Sigmoid colon (tissue), 6 donors: ENCODE measurements at regions not wholly inside any gene's neighbourhood (a gene's known extent, or its start where the extent isn't known, plus 50 kb on each side); places are given as distances from the start of the nearest gene placed in this dataset.
A peak's percentile ranks its signal among the peaks of the same experiment; 100 is the strongest.

Experiments used
- DNase-seq: peaks from one replicate; pipeline ENCODE4 v3.0.0-alpha.2; 2019
- H3K27ac ChIP-seq, 4 donors: fragments of 200-600 bp; sonication (generic); one replicate each; pipeline ENCODE4 v1.5.1; 2016 to 2019; ENCODE audit warnings: mild to moderate bottlenecking in 1 of 4
- H3K27me3 ChIP-seq, 3 donors: fragments of 200-600 bp; sonication (generic); one replicate each; pipeline ENCODE4 v1.5.1; 2019; ENCODE audit warnings: mild to moderate bottlenecking in 1 of 3
- H3K36me3 ChIP-seq, 4 donors: fragments of 200-600 bp; sonication (generic); one replicate each; pipeline ENCODE4 v1.5.1; 2016 to 2019
- H3K4me1 ChIP-seq, 4 donors: fragments of 200-600 bp; sonication (generic); one replicate each; pipeline ENCODE4 v1.5.1; 2017 to 2019
- H3K4me3 ChIP-seq, 4 donors: fragments of 200-600 bp; sonication (generic); one replicate each; pipeline ENCODE4 v1.5.1; 2017 to 2019; ENCODE audit warnings: mild to moderate bottlenecking in 2 of 4, moderate library complexity in 1 of 4
- H3K9me3 ChIP-seq, 4 donors: fragments of 200-600 bp in 3 of 4; sonication (generic) in 3 of 4; one replicate each; pipeline versions ENCODE4 v1.5.1 to v1.6.1; 2013 to 2019
- CTCF ChIP-seq, 4 experiments: fragments of 450-650 bp in 3 of 4; fragments of 200-600 bp in 1 of 4; IDR thresholded peaks; one replicate each; pipeline ENCODE4 v1.5.1; 2016 to 2019; ENCODE audit warnings: antibody characterized with exemption in 4 of 4, mild to moderate bottlenecking in 3 of 4, moderate library complexity in 2 of 4
- EP300 ChIP-seq, 4 donors: sonication (generic); formaldehyde crosslinking; IDR thresholded peaks; one replicate each; pipeline ENCODE4 v1.6.1; 2017; ENCODE audit warnings: antibody characterized with exemption in 4 of 4
- POLR2A ChIP-seq, 2 donors: fragments of 450-650 bp; IDR thresholded peaks; one replicate each; pipeline ENCODE4 v1.6.1; 2016; ENCODE audit warnings: antibody characterized with exemption in 2 of 2, mild to moderate bottlenecking in 2 of 2, moderate library complexity in 2 of 2
- POLR2AphosphoS5 ChIP-seq, 4 donors: sonication (generic); formaldehyde crosslinking; IDR thresholded peaks; one replicate each; pipeline ENCODE4 v1.6.1; 2017; ENCODE audit warnings: antibody characterized with exemption in 4 of 4
- WGBS, 2 donors: extraction: QIAGEN DNeasy Blood & Tissue Kit; methylation state at CpG; one replicate each; pipeline ENCODE4 v1.1.7; 2013; 5-methylcytosine and 5-hydroxymethylcytosine counted together
- intact Hi-C: fragments of 100-400 bp; cut with DNase I; formaldehyde crosslinking; loops from one replicate; pipeline ENCODE4 v1.15.1; 2023
- donor health status: healthy with polysubstance abuse.
- donor health status: healthy.

- intact Hi-C loops: no loop called here
- TF ChIP-seq POLR2AphosphoS5 (IDR thresholded peaks at IDR 0.05): no peak
- TF ChIP-seq CTCF (IDR thresholded peaks at IDR 0.05): no peak
- no peak for TF ChIP-seq EP300 (IDR thresholded peaks at IDR 0.05)
- no peak for TF ChIP-seq POLR2A (IDR thresholded peaks at IDR 0.05)
- Histone ChIP-seq H3K9me3 (no peaks in the 10 kb centered on the region), H3K27ac (no peak overlapping the region), H3K4me1 (peaks cover 0 to 6% (median 0%) of the 10 kb centered on the region in 4 donors), H3K27me3 (no peaks in the 10 kb centered on the region), H3K36me3 (no peaks in the 10 kb centered on the region), H3K4me3 (no peak overlapping the region)
- peak; percentile 46 for DNase-seq
- 91 to 94% methylated on average over 18 of the region's 18 CpGs for whole genome bisulfite sequencing, 2 donors
These were observed 290.5 kb upstream of the HS6ST1 start for GRCh38 chr2:128608921-128609880.

- whole genome bisulfite sequencing, 2 donors: 92 to 93% methylated on average over 9 of the region's 9 CpGs
- TF ChIP-seq EP300 (IDR thresholded peaks at IDR 0.05) (no peak), CTCF (IDR thresholded peaks at IDR 0.05) (no peak), POLR2AphosphoS5 (IDR thresholded peaks at IDR 0.05) (no peak), POLR2A (IDR thresholded peaks at IDR 0.05) (no peak)
- Histone ChIP-seq H3K27ac (no peak overlapping the region), H3K36me3 (no peaks in the 10 kb centered on the region), H3K4me3 (no peak overlapping the region), H3K9me3 (no peaks in the 10 kb centered on the region), H3K4me1 (peaks cover 0 to 6% (median 0%) of the 10 kb centered on the region in 4 donors), H3K27me3 (no peaks in the 10 kb centered on the region)
- intact Hi-C loops: no loop called here
- DNase-seq: peak; percentile 37
These were observed 291.8 kb upstream of the HS6ST1 start for GRCh38 chr2:128610496-128610895.

- Histone ChIP-seq H3K4me1 (peaks cover 0 to 6% (median 0%) of the 10 kb centered on the region in 4 donors), H3K27me3 (no peaks in the 10 kb centered on the region), H3K27ac (no peak overlapping the region), H3K36me3 (no peaks in the 10 kb centered on the region), H3K9me3 (no peaks in the 10 kb centered on the region), H3K4me3 (no peak overlapping the region)
- intact Hi-C loops: no loop called here
- TF ChIP-seq POLR2AphosphoS5 (IDR thresholded peaks at IDR 0.05): no peak
- TF ChIP-seq POLR2A (IDR thresholded peaks at IDR 0.05): no peak
- no peak for TF ChIP-seq CTCF (IDR thresholded peaks at IDR 0.05)
- TF ChIP-seq EP300 (IDR thresholded peaks at IDR 0.05): no peak
- WGBS, 2 donors: 77 to 86% methylated on average over 8 of the region's 8 CpGs
- DNase-seq: peak; percentile 37
These were observed 293.0 kb upstream of the HS6ST1 start for GRCh38 chr2:128611421-128612320.

- no peaks in the 10 kb centered on the region for H3K27me3 ChIP-seq
- H3K27ac ChIP-seq: no peak overlapping the region
- H3K4me1 ChIP-seq: peaks cover 0 to 6% (median 0%) of the 10 kb centered on the region in 4 donors
- no peak overlapping the region for H3K4me3 ChIP-seq
- H3K9me3 ChIP-seq: no peaks in the 10 kb centered on the region
- intact Hi-C loops: no loop called here
- TF ChIP-seq POLR2A (IDR thresholded peaks at IDR 0.05) (no peak), EP300 (IDR thresholded peaks at IDR 0.05) (no peak), CTCF (IDR thresholded peaks at IDR 0.05) (no peak), POLR2AphosphoS5 (IDR thresholded peaks at IDR 0.05) (no peak)
- peak; percentile 28 for DNase-seq
- WGBS, 2 donors: 74 to 84% methylated on average over 3 of the region's 3 CpGs
- H3K36me3 ChIP-seq: no peaks in the 10 kb centered on the region
These were observed 294.0 kb upstream of the HS6ST1 start for GRCh38 chr2:128612628-128613027.
